Erythroblast (primary cell): ENCODE measurements at regions not wholly inside any gene's neighbourhood (a gene's known extent, or its start where the extent isn't known, plus 50 kb on each side); places are given as distances from the start of the nearest gene placed in this dataset.

Experiments
- GATA1 ChIP-seq: IDR thresholded peaks from 2 replicates; pipeline ENCODE4 v1.6.1; 2011; ENCODE audit warnings: low read depth, mild to moderate bottlenecking, control low read depth, low read length, moderate library complexity
- POLR2A ChIP-seq: IDR thresholded peaks from 2 replicates; pipeline ENCODE4 v1.6.1; 2011; ENCODE audit warnings: mild to moderate bottlenecking, low read length

DNA sequence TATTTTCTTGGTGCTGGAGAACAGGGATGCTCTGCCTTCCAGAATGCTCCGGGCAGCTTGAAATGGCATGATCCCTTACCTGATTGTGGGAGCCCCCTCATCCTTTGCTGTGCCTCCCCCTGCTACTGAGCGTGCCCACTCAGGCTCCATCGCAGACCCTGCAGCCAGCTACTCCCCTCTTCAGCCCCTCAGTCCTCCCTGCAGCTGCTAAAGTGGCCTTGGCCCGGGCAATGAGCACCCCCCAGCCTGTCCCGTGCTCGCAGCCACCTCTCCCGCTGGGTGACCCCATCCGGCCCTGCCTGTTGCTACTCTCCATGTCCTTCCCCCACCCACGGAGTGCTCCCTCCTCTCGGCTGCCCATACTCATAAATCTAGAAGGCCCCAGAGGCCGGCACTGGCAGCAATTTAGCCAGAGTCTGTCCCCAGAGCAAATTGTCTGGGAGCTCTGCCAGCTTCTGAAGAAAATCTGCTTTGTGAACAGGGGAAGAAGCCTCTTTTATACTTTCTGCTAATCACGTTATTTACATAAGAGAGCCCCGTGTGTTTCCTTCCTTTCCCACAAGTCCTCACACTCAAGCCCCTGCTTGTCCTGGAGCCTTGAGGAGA, 143.7 kb upstream of the FRMD6 start:
- TF ChIP-seq POLR2A (no peak), GATA1 (no peak)
